NCI-H2196 (cell line): ENCODE measurements at regions not wholly inside any gene's neighbourhood (a gene's known extent, or its start where the extent isn't known, plus 50 kb on each side); places are given as distances from the start of the nearest gene placed in this dataset.
"Not testable (repeated sequence)": the region's sequence is repeated elsewhere in the genome, so short reads cannot be mapped to it uniquely, and the experiment has no call there.

Source experiments
- DNase-seq: peaks from one replicate; lab custom pipeline; 2025; ENCODE audit not compliant: unreplicated experiment; lab: John Stamatoyannopoulos, UW

DNA sequence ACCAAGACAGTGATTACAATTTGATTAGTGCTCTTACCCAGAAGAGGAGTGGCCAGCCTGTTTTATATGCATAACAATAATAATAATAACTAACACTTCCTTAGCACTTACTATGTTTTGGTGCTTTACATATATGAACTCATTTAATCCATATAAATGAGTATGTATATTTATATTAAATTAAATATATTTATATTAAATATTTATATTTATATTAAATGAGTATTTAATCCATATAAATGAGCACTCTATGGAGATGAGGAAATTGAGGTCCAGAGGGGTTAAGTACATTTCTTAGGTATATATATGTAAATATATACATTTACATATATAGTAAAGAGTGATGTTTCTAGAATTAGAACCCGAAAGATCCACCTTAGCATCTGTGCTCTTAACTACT, 673.9 kb upstream of the ACVR2A start:
- no peak for DNase-seq

DNA sequence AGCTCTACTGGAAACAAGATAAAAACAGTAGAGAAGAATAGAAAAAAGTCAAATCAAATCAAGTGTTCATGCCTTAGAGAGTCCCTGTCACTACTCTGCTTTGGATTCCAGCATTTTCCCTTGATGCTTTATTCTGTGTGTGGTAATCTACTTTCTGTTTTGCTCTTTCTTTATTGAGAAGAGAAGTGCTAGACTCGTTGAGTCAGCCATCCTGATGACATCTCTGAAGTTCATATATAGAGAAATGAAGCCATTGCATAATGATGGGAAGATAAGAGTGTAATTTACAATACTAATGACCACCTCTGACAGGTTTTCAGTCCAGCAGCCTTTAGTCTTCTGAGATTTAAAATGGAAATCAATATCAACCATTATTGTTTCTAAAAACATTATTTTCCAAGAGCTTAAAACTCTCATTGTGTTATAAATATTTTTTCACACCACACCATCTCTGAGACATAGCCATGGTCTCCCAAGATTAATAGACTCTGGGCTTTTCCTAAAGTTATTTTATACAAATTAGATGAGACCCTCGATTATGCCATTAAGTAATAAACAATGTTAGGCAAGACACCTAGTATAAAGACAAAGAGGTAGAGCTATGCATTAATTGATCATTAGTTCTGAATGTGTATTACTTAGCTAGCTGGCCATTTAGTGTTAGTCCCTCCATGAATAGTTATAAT, 679.0 kb upstream of the ACVR2A start:
- no peak for DNase-seq

DNA sequence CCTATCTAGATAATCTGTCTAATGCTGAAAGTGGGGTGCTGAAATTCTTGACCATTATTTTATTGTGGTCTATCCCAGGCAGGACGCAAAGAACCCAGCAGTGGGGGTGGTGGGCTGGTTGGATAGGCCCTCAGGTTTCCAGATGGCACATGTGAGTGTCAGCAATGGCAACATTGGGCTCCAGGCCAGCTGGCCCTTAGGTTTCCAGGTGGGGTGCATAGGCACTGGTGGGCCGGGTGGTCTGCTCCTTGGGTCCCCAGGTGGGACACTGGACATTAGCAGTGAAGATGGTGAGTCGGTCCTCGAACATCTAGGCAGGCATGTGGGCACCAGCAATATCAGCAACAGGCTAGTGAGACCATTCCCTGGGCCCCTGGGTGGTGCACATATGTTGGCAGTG, 680.3 kb upstream of the ACVR2A start:
- no peak for DNase-seq

- no peak for DNase-seq
These were observed 683.1 kb upstream of the ACVR2A start for GRCh38 chr2:147161746-147162145.

DNA sequence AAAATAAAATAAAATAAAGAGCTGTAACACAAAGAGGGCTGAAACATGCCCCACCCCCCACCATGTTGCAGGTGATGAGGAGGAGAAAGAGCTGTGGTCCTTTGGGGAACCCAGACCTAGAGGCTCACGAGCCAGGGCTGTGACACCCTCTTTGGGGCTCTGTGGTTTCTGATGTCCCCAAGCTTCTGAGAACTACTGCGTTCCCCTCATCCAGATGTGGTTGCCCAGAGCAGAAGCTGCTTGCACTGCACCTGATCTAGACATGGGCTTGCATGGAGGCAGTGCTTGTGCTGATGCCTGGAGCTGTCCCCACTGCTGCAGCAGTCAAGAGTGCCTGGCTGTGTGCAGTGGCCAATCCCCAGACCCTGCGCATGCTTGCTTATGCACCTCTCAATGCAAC, 687.9 kb upstream of the ACVR2A start:
- no peak for DNase-seq

GRCh38 chr2:147150241-147150635, 694.6 kb upstream of the ACVR2A start:
- DNase-seq: no peak

DNA sequence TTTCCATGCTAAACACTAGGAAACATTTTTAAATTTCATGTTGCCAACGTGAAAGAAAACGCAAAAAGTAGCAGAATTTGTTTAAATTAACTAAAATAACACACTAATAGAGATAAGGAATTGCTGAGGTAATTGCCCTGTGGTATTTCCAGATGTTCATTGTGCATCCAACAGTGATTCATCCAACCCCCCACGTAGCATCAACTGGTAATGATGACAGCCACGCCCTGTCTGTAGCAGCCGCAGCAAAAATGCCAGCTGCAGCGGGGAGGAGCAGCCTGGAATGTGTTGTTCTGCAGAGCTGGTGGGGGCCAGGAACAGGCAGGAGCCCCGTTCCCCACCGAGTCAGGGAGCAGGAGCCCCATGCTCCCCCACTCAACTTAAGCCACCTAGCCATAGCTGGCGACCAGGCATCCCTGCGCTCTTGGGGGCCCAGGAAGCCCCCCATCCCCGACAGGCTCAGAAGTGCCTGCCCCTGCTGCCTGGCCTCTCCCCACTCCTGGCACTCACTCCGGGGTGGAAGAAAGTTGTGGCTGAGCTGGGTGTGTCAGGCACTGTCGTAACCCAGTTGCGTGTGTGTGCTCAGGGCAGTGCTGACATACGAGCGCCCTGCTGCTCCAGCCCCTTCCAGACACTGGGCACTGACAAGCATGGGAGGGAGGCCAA, 695.1 kb upstream of the ACVR2A start:
- no peak for DNase-seq

- DNase-seq: no peak
These were observed 697.0 kb upstream of the ACVR2A start for GRCh38 chr2:147147802-147148201.

GRCh38 chr2:147141930-147142329, 702.9 kb upstream of the ACVR2A start:
- no peak for DNase-seq

GRCh38 chr2:147139732-147140131, 705.1 kb upstream of the ACVR2A start:
- not testable (repeated sequence) for DNase-seq

- DNase-seq: no peak
These were observed 707.1 kb upstream of the ACVR2A start for GRCh38 chr2:147137711-147138110.

DNA sequence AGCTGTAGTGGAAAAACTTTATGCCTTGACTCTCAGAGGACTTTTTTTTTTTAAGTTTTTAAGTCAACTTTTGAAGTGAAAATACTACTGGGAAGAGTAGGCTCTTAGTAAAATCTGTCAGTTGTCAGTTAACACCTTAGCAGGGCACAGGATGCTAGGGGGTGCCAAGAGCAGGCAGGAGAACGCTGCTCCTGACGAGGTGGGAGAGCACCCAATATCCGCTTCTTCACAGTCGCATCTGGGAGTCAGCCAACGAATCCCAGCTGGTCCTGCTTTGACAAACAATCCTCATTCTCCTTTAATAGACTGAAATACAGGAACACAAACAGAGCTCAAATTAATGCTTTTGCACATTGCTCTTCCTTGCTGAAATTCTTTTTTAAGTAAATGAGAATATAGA, 709.5 kb upstream of the ACVR2A start:
- peak; percentile 63 for DNase-seq

GRCh38 chr2:147133286-147133908, 711.4 kb upstream of the ACVR2A start:
- DNase-seq: peak; percentile 39

DNA sequence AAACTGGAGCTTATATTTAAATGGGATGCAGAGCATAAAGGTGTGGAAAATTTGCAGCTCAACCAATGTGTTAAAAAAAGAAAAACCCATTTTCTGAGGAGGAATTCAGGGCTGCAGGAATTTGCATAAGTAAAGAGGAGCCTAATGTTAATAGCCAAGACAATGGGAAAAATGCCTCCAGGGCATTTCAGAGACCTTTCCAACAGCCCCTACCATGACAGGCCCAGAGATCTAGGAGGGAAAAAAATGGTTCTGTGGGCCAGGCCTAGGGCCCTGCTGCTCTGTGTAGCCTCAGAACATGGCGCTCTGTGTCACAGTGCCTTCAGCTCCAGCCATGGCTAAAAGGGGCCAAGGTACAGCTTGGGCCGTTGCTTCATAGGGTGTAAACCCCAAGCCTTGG, 719.7 kb upstream of the ACVR2A start:
- DNase-seq: no peak

DNA sequence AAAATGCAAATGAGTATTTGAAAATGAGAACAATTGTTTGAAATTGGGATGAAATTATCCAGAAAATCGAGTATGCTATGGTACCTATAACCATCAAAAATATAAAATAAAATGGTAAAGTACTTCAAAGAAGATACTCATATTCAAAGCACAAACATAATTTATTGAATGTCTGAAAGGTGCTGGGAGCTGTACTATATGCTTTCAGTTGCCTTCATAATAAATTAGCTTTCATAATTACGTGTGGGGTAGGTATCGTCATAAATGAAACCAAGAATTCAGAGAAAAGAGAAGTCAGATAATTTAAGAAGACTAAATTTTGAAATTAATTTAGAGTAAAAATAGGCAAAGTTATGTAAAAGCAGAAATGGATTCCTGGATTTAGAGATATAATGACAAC, 721.9 kb upstream of the ACVR2A start:
- no peak for DNase-seq

GRCh38 chr2:147110962-147111361, 733.9 kb upstream of the ACVR2A start:
- no peak for DNase-seq

- no peak for DNase-seq
These were observed 734.5 kb upstream of the ACVR2A start for GRCh38 chr2:147110317-147110716.

- DNase-seq: no peak
These were observed 735.5 kb upstream of the ACVR2A start for GRCh38 chr2:147109291-147109690.

DNA sequence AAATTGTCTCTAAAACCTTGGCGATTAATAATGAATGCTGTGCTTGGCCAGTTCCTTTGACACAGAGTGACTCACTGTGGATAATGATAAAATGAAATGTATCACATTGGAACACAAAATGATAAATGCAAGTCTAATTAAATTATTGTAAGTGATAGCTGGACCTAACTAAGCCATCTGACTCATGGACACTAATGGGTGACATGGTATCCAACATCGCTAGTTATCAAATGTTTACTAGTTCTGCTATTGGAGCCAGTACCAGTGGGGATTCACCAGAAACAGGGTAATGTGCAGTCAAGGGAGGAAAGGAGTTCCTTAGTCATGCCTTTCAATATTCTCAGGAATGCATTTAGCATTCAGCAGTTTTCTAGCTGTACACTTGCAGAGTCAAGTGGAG, 736.3 kb upstream of the ACVR2A start:
- DNase-seq: no peak

DNA sequence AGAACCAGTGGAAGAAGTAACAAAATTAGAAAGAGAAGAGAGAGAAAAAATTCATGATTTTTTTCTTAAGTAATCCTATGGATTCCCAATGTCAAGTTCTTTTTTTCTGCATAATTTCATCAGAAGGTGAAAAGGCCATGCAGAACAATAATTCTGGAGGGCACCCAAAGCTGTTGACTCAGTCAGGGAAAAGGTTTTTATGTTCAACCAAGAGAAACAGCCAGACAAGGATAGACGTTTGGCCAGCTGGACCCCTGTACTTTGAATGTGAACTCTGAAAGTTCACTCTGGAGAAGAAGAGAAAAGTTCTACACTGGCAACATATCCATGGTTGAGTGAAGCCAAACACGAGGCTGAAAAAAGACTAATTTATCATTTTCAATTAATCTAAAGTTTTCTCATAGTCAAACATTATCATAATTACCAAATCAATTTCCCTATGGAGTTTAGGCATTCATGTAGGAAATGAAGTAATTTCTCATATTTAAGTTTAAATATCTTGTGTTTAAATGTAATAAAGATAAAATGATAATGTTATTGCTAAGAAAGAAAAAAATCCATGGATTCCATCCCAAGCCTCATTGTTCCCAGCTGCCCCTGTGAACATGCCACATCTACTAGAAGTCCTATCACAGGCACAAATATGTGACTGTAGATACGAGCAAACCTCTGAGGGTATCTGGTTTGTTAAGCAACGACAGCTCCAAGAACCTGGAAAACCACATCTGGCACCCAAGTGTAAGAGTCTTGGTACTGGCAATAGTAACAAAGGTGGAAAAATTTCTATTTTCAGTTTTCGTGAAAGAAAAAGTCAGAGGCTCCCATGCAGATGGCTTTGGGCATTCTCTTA, 742.7 kb upstream of the ACVR2A start:
- no peak for DNase-seq

- DNase-seq: no peak
These were observed 744.3 kb upstream of the ACVR2A start for GRCh38 chr2:147100406-147101035.
